ENCODE measurements at regions not wholly inside any gene's neighbourhood (a gene's known extent, or its start where the extent isn't known, plus 50 kb on each side); places are given as distances from the start of the nearest gene placed in this dataset.
A peak's percentile ranks its signal among the peaks of the same experiment; 100 is the strongest.
"Not testable (repeated sequence)": the region's sequence is repeated elsewhere in the genome, so short reads cannot be mapped to it uniquely, and the experiment has no call there.

GRCh38 chr12:131272283-131272814 is 318.6 kb downstream of the ADGRD1 start:
- DNase-seq, result not testable (repeated sequence)

GRCh38 chr12:131273291-131273845 is 319.7 kb downstream of the ADGRD1 start:
- DNase-seq, result no peak

DNA sequence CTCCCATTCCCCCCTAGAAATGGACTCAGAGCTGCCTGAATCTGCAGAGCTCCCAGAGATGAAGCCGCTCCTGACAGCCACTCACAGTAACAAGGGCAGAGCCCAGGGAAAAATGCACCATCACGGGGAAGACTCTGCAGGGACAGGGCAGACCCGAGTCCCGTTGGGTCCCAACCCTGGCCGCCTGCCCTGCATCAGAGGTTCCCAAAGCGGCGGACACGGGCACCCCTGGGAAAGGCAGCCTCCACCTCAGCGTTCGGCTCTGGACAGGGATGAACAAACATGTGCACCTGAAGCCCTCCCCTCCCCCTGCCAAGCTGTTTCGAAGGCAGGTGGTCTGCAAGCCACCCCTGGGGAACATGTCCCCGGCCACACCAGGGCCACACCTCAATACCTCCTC is 320.4 kb downstream of the ADGRD1 start:
- DNase-seq, result no peak

DNA sequence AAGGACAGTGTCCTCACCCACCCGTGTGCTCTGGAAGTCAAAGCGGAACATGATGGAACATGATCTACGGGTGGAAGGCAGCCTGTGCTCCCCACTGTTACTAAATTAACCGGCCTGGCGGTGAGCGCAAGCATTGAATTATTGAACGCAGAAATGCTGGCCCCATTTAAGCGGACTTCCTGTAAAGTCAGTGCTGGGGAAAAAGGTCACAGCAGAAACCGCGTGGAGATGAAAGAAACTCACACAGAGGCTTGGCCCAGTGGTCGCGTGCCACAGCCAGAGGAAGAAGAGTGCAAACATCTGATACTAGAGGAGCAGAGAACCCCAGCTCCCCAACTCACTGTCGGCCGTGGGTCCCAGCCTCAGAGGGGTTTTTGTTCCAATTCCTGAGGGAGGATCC is 321.2 kb downstream of the ADGRD1 start:
- DNase-seq, result no peak

DNA sequence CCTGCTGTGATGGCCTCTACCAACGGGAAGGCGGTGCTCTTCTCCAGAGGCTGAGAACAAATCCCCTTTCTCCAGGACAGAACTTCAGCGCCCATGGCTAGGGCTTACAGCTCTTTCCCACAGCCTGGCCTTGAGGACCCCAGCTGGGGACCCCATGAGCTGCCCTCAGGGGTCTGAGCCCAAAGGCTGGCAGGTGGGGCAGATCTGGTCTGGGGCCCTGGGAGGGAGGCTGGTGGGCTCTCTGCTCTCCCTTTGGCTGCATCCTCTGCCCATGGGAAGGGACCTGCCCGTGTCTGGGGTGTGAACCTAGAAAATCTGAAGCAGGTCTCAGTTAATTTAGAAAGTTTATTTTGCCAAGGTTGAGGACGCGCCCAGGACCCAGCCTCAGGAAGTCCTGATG is 322.1 kb downstream of the ADGRD1 start:
- DNase-seq, result no peak

DNA sequence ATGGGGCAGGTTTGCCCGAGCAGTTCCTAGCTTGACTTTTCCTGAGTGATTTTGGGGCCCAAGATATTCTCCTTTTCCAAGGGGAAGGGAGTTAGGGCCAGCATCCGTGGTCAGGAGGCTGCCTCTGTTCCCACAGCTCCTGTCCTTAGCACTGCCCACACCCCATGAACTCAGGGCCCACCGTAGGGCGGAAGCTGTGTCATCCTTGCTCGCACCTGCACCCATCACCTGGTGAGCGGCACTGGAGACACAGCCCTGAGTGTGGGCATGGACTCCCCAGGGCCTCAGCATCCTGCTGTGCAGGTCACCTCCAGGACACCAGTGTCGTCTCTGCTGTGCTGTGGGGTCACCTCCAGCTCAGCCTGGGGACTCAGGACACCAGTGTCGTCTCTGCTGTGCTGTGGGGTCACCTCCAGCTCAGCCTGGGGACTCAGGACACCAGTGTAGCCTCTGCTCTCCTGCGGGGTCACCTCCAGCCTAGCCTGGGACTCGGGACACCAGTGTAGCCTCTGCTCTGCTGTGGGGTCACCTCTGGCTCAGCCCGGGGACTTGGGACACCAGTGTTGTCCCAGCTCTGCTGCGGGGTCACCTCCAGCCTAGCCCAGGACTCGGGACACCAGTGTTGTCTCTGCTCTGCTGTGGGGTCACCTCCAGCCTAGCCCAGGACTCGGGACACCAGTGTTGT is 322.9 kb downstream of the ADGRD1 start:
- DNase-seq, result no peak

DNA sequence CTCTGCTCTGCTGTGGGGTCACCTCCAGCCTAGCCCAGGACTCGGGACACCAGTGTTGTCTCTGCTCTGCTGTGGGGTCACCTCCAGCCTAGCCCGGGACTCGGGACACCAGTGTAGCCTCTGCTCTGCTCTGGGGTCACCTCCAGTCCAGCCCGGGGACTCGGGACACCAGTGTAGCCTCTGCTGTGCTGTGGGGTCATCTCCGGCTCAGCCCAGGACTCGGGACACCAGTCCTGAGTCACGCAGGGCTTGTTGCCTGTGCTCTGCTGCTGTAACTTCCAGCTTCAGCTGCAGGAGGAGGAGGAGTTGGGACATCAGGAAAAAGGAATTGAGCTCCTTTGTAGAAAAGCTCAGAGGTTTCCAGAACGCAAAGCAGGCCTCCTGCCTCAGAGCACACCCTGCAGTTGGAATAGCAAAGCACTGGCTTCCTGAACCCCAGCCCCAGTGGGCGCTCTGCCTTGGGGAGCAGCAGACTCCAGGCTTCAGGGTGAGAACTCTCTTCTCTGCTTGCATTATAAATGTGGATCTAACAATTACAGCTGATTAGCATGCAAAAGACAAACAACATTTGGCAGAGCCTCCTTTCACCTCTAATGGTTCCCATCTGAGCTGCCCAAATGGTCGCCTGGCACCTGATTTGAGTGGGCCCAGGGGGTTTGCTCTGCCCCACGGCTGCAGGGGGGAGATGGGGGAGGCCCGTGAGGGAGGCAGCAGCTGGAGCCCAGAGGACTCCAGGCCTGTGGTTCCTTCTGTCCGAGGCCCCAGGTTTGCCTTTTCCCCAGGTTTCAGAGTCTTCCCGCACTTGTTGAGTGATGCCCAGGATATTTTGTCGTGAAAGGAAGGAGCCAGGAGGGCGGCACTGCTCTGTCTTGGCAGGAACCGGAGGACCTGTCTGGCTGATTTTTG is 323.7 kb downstream of the ADGRD1 start:
- peak in 7 of 58 donors; percentile 3 to 60 (median 8) for DNase-seq

- peak in 1 of 58 donors; percentile 9 for DNase-seq
These were observed 324.9 kb downstream of the ADGRD1 start for GRCh38 chr12:131278451-131279115.

- no peak for DNase-seq
These were observed 325.7 kb downstream of the ADGRD1 start for GRCh38 chr12:131279281-131279921.

- no peak for DNase-seq
These were observed 326.7 kb downstream of the ADGRD1 start for GRCh38 chr12:131280426-131280825.

- no peak for DNase-seq
These were observed 327.3 kb downstream of the ADGRD1 start for GRCh38 chr12:131281016-131281415.

- no peak for DNase-seq
These were observed 328.8 kb downstream of the ADGRD1 start for GRCh38 chr12:131282292-131283080.

GRCh38 chr12:131283191-131283861 is 329.6 kb downstream of the ADGRD1 start:
- no peak for DNase-seq

DNA sequence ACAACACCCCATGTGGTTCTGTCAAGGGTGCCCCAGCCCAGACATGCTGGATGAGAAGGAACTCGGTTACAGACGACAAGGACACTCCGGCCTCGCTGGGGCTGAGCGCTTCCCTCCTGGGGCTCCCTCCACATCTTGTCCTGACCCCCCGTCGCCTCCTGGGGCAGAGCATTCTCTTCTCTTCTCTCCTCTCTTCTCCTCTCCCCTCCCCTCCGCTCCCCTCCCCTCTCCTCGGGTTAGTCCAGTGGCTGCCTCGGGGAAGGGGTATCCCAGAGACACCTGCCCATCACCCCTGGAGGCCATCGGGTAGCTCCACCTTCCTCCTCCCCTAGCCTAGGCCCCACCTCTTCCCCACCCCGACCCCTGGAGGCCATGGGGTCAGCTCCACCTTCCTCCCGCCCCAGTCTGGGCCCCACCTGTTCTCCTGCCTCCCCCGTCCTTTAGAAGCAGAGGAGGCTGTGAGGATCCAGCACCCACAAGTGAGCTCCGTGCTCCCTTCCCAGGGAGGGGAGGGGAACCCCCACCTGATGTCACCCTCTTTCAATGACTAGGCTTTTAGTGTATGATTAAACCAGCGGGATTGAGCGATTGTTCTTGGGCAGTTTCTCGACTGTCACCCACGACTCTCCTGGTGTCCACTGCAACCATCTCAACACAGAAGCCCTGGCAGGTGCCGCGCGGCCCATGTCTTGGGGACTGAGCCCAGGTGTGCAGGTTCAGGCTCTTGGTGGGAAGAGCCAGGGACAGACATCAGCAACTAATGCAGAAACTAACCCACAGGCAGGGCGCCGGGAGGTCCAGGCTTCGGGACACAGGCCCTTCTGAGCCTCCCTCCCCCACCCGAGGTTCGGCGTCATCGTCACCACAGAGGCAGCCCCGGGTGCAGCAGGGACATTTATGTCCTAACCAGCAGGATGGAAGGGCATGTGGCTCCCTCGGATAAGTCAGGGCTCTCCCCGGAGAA is 330.4 kb downstream of the ADGRD1 start:
- DNase-seq, result not testable (repeated sequence)

DNA sequence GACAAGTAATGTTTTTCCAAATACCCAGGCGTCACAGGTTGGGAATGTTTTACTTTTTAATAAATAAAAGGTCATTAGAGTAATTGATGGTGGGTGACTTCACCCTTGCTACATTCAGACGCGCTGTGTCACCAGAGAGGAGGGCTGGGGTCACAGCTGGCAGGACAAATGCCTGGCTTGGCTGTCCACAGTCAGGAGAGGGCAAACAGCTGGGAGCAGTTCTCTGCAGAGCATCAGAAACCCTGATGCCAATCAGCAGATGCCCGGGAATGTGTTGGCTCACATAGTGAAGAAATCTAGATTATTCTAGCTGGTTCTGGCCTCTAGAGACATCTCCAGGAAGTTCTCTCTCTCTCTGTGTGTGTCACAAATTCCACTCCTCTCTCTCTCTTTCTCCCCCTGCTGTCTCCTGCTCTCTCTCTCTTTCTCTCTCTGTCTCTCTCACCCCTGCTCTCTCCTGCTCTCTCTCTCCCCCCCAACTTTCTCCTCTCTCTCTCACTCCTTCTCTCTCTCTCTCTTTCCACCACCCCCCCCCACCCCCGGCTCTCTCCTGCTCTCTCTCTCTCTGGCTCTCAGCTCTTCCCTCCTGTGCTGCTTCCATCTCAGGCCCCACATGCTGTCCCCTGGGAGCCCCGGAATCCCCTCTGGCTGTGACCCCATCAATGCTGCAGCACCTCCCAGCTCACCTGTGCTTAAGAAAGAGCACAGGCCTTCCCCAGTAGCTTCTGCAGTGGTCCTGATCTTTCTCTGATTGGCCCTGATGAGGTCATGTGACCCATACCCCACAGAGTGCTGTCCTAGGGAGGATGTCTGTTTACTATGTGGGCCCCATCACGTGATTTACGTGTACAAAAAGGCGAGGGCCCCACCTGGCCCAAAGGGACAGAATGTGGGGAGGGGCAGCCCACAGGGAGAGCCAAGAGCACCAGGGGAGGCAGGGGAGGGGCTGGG is 331.5 kb downstream of the ADGRD1 start:
- DNase-seq, result not testable (repeated sequence)

DNA sequence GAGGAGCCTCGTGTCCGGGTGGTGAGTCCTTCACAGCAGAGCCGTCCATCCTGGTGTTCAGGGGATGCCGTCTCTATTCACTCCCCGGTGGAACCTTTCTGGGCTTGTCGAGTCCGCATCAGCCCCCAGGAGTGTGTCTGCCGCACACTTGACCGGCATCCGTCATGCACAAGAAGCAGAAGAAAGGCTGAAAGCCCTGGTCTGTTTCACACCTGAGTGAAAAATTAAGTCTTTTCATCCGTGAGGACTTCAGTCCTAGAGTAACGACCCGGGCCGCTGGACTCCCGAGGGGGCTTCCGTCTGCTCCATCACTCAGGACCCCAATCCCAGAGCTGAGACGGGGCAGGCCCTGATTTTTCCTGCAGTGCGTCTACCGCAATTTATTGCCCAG is 332.2 kb downstream of the ADGRD1 start:
- not testable (repeated sequence) for DNase-seq

DNA sequence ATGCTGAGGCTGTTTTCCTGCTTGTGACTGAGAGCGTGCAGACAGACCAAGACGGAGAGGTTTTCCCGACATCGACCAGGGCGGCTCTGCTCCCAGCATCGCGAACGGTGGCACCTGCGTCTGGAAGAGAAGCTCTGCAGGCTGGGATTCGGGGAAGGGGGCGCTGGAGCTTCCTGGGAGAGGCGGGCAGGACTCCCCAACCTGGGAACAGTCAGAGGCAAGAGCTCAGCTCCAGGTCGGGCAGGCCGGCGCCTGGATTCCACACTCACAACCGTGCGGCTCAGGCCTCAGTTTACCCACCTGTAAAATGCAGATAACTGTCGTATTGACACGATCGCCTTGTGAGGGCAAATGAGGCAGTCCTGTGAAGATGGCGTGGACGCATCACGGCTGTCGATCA is 332.6 kb downstream of the ADGRD1 start:
- DNase-seq, result not testable (repeated sequence)
